IMR-90 (cell line): ENCODE measurements at regions not wholly inside any gene's neighbourhood (a gene's known extent, or its start where the extent isn't known, plus 50 kb on each side); places are given as distances from the start of the nearest gene placed in this dataset.

ENCODE experiments used
- ATAC-seq: fragments of 200-7000 bp; cut with Tn5 transposase; 2 replicates; pipeline ENCODE4 v1.9.1; 2020; ENCODE audit warnings: low read depth, mild to moderate bottlenecking, moderate library complexity
- BruUV-seq: library from RNA; stranded (reverse); fragments of 400-500 nt; replicated peaks from 2 replicates; lab custom pipeline; 2021; lab: Mats Ljungman, UMichigan
- CTCF ChIA-PET: fragments of 300-600 bp; formaldehyde crosslinking; extraction: SDS; loops from one replicate; lab custom pipeline; 2021; ENCODE audit warnings: antibody characterized with exemption; lab: Yijun Ruan, JAX
- POLR2A ChIA-PET: fragments of 300-600 bp; sonication (Branson Sonifier 250); formaldehyde crosslinking; loops from one replicate; lab custom pipeline; 2022; ENCODE audit warnings: antibody characterized with exemption; ENCODE audit not compliant: unreplicated experiment; lab: Charles Lee
- DNase-seq: peaks from one replicate; pipeline ENCODE4 v3.0.0; 2013
- H2AFZ ChIP-seq: replicated peaks from 2 replicates; pipeline ENCODE3; 2013; ENCODE audit warnings: low read length, mild to moderate bottlenecking; ENCODE audit not compliant: poor library complexity
- H2AK5ac ChIP-seq: 2 replicates; pipeline ENCODE4 v1.6.1; 2013; ENCODE audit warnings: low read depth, low read length, inconsistent platforms
- H2AK9ac ChIP-seq: replicated peaks from 2 replicates; pipeline ENCODE3; 2013; ENCODE audit warnings: mild to moderate bottlenecking, low read depth, low read length, moderate library complexity; ENCODE audit not compliant: poor library complexity
- H2BK120ac ChIP-seq: 2 replicates; pipeline ENCODE4 v1.6.1; 2013; ENCODE audit warnings: low read depth, low read length, inconsistent platforms
- H2BK15ac ChIP-seq: 3 replicates; pipeline ENCODE4 v1.6.1; 2013; ENCODE audit warnings: low read depth, low read length, inconsistent platforms
- H2BK20ac ChIP-seq: 2 replicates; pipeline ENCODE4 v1.6.1; 2013; ENCODE audit warnings: low read depth, mild to moderate bottlenecking, inconsistent platforms, low read length, moderate library complexity
- H2BK5ac ChIP-seq: 2 replicates; pipeline ENCODE4 v1.6.1; 2013; ENCODE audit warnings: mild to moderate bottlenecking, low read depth, low read length, inconsistent platforms; ENCODE audit not compliant: poor library complexity, severe bottlenecking
- H3K14ac ChIP-seq: replicated peaks from 2 replicates; pipeline ENCODE4 v1.6.1; 2013; ENCODE audit warnings: low read depth, low read length, inconsistent platforms
- H3K18ac ChIP-seq: 2 replicates; pipeline ENCODE4 v1.6.1; 2013; ENCODE audit warnings: low read depth, low read length, control low read depth
- H3K23ac ChIP-seq: 2 replicates; pipeline ENCODE4 v1.6.1; 2013; ENCODE audit warnings: low read depth, low read length, inconsistent platforms
- H3K27ac ChIP-seq: 2 replicates; pipeline ENCODE4 v1.5.1; 2013; ENCODE audit warnings: mild to moderate bottlenecking, control low read depth, low read length; ENCODE audit not compliant: insufficient read depth
- H3K27me3 ChIP-seq: 2 replicates; pipeline ENCODE4 v1.6.1; 2013; ENCODE audit warnings: low read length; ENCODE audit not compliant: control insufficient read depth, insufficient read depth
- H3K36me3 ChIP-seq: 2 replicates; pipeline ENCODE4 v1.6.1; 2013; ENCODE audit warnings: low read length, mixed read lengths; ENCODE audit not compliant: control insufficient read depth, insufficient read depth
- H3K4ac ChIP-seq: 2 replicates; pipeline ENCODE4 v1.6.1; 2013; ENCODE audit warnings: low read depth, low read length, inconsistent platforms
- H3K4me1 ChIP-seq: 2 replicates; pipeline ENCODE4 v1.6.1; 2013; ENCODE audit warnings: low read length, mixed read lengths; ENCODE audit not compliant: control insufficient read depth, insufficient read depth
- H3K4me2 ChIP-seq: 2 replicates; pipeline ENCODE4 v1.6.1; 2013; ENCODE audit warnings: low read depth, mild to moderate bottlenecking, control low read depth, low read length, moderate library complexity
- H3K4me3 ChIP-seq: 2 replicates; pipeline ENCODE4 v1.5.1; 2013; ENCODE audit warnings: low read depth, mild to moderate bottlenecking, control low read depth, low read length, moderate library complexity; ENCODE audit not compliant: insufficient read depth
- H3K56ac ChIP-seq: 2 replicates; pipeline ENCODE4 v1.6.1; 2013; ENCODE audit warnings: low read length, inconsistent platforms; ENCODE audit not compliant: insufficient read depth; ENCODE audit errors: extremely low read depth
- H3K79me1 ChIP-seq, 2 experiments: 2 replicates each; pipeline ENCODE4 v1.6.1; 2013; ENCODE audit warnings: low read length in 2 of 2, inconsistent platforms in 1 of 2, low read depth in 1 of 2
- H3K9ac ChIP-seq: 2 replicates; pipeline ENCODE4 v1.6.1; 2013; ENCODE audit warnings: low read depth, low read length, control low read depth
- H3K9me1 ChIP-seq: 2 replicates; pipeline ENCODE4 v1.6.1; 2013; ENCODE audit warnings: low read length, inconsistent platforms; ENCODE audit not compliant: insufficient read depth
- H3K9me3 ChIP-seq: 2 replicates; pipeline ENCODE4 v1.6.1; 2013; ENCODE audit warnings: low read length; ENCODE audit not compliant: control insufficient read depth, insufficient read depth
- H4K20me1 ChIP-seq: 2 replicates; pipeline ENCODE4 v1.6.1; 2013; ENCODE audit warnings: low read length, inconsistent platforms; ENCODE audit not compliant: insufficient read depth
- H4K5ac ChIP-seq: 2 replicates; pipeline ENCODE4 v1.6.1; 2013; ENCODE audit warnings: mild to moderate bottlenecking, low read depth, low read length, control low read depth
- H4K8ac ChIP-seq, 2 experiments: 2 replicates each; pipeline ENCODE4 v1.6.1; 2013; ENCODE audit warnings: low read depth in 2 of 2, low read length in 2 of 2, control low read depth in 1 of 2, inconsistent platforms in 1 of 2
- H4K91ac ChIP-seq: 2 replicates; pipeline ENCODE4 v1.6.1; 2013; ENCODE audit warnings: low read depth, low read length, inconsistent platforms; ENCODE audit not compliant: insufficient read depth
- BHLHE40 ChIP-seq: fragments of 150-350 bp; IDR thresholded peaks from 2 replicates; pipeline ENCODE4 v1.6.1; 2016; ENCODE audit warnings: mild to moderate bottlenecking, low read depth, low read length
- CHD1 ChIP-seq: IDR thresholded peaks from 2 replicates; pipeline ENCODE4 v1.6.1; 2012; ENCODE audit warnings: low read depth, low read length, improper control_type of control experiment
- MAFK ChIP-seq: IDR thresholded peaks from 2 replicates; pipeline ENCODE4 v1.6.1; 2012; ENCODE audit warnings: low read depth, low read length, improper control_type of control experiment
- MAZ ChIP-seq: IDR thresholded peaks from 2 replicates; pipeline ENCODE4 v1.6.1; 2012; ENCODE audit warnings: low read depth, mild to moderate bottlenecking, low read length, improper control_type of control experiment, moderate library complexity, borderline replicate concordance
- RAD21 ChIP-seq: IDR thresholded peaks from 2 replicates; pipeline ENCODE4 v1.6.1; 2012; ENCODE audit warnings: low read length, improper control_type of control experiment
- USF2 ChIP-seq: fragments of 150-350 bp; IDR thresholded peaks from 2 replicates; pipeline ENCODE4 v1.6.1; 2017; ENCODE audit warnings: mild to moderate bottlenecking, antibody characterized with exemption, low read length, low read depth
- WGBS, 2 experiments: methylation state at CpG; one replicate each; pipeline versions ENCODE4 v1.1.5 to v1.1.7; 2013; ENCODE audit warnings: missing lambda C conversion rate in 2 of 2; ENCODE audit not compliant: insufficient read length in 1 of 2; ENCODE audit errors: extremely low coverage in 2 of 2; 5-methylcytosine and 5-hydroxymethylcytosine counted together
- dilution Hi-C: fragments of 300-500 bp; cut with HindIII; formaldehyde crosslinking; loops from one replicate; pipeline ENCODE4 v1.14.3; 2018; ENCODE audit warnings: low sequenced_read_pairs; ENCODE audit not compliant: unreplicated experiment
- in situ Hi-C: fragments of 300-500 bp; cut with MboI; formaldehyde crosslinking; loops from 3 replicates; pipeline ENCODE4 v1.14.3; 2019; ENCODE audit warnings: low sequenced_read_pairs, inconsistent platforms, mixed read lengths
- intact Hi-C: fragments of 100-400 bp; cut with micrococcal nuclease; formaldehyde crosslinking; loops from 2 replicates; pipeline ENCODE4 v1.10.0; 2022

GRCh38 chr3:59268170-59268569, 218.3 kb upstream of the CFAP20DC start:
- peaks cover 6% of the 10 kb centered on the region for H3K4me1 ChIP-seq
- in situ Hi-C loops, result no loop called here
- 0 out of 2 replicates have a peak overlapping the region, but pooled peaks have one; percentile 8 for H2BK20ac ChIP-seq
- no peaks in the 10 kb centered on the region for H3K27me3 ChIP-seq
- TF ChIP-seq MAZ, result no peak
- TF ChIP-seq MAFK, result no peak
- no peak for TF ChIP-seq RAD21
- no peak for TF ChIP-seq CHD1
- TF ChIP-seq BHLHE40, result no peak
- TF ChIP-seq USF2, result no peak
- H2AFZ ChIP-seq, result no peak overlapping the region
- intact Hi-C loops, result no loop called here
- no TSS peak for BruUV-seq
- DNase-seq (peak; percentile 41), ATAC-seq (peak; percentile 78)
- H3K18ac ChIP-seq, result peak overlapping the region; percentile 92
- no peaks in the 10 kb centered on the region for H3K9me3 ChIP-seq
- no peaks in the 10 kb centered on the region for H3K36me3 ChIP-seq
- H2BK5ac ChIP-seq, result peak overlapping the region; percentile 56
- peak overlapping the region; percentile 45 for H2BK120ac ChIP-seq
- H3K56ac ChIP-seq, result no peak overlapping the region
- no peak overlapping the region; the same call in 1 of the 2 replicates for H3K4ac ChIP-seq
- no peak overlapping the region for H3K9ac ChIP-seq
- peak overlapping the region; percentile 57; the same call in 1 of the 2 replicates for H3K27ac ChIP-seq
- no peak overlapping the region for H3K4me3 ChIP-seq
- peak overlapping the region in 1 of 2 experiments; percentile 6; a peak in 2 of 4 replicates for H4K8ac ChIP-seq
- peaks cover 7% of the 10 kb centered on the region; the same call in 1 of the 2 replicates for H3K9me1 ChIP-seq
- no CpG with 5 or more reads among the region's 1 CpG for WGBS, 2 experiments
- no peaks in the 10 kb centered on the region for H4K20me1 ChIP-seq
- dilution Hi-C loops, result no loop called here
- H2BK15ac ChIP-seq, result peak overlapping the region; percentile 42; the same call in 1 of the 3 replicates
- no peak overlapping the region for H2AK9ac ChIP-seq
- peak overlapping the region; percentile 57 for H3K4me2 ChIP-seq
- POLR2A ChIA-PET, result no interaction called here
- 0 out of 2 replicates have a peak overlapping the region, but pooled peaks have one; percentile 5 for H3K14ac ChIP-seq
- no peak overlapping the region for H3K23ac ChIP-seq
- H4K91ac ChIP-seq, result peak overlapping the region; percentile 36
- peak overlapping the region; percentile 37 for H2AK5ac ChIP-seq
- H4K5ac ChIP-seq, result peak overlapping the region; percentile 85
- no peaks in the 10 kb centered on the region for H3K79me1 ChIP-seq
- CTCF ChIA-PET, result no interaction called here
